ENCODE measurements at regions not wholly inside any gene's neighbourhood (a gene's known extent, or its start where the extent isn't known, plus 50 kb on each side); places are given as distances from the start of the nearest gene placed in this dataset.
"Not testable (repeated sequence)": the region's sequence is repeated elsewhere in the genome, so short reads cannot be mapped to it uniquely, and the experiment has no call there.

GRCh38 chr5:42059778-42060464 lies 134.8 kb downstream of the FBXO4 start:
- no peak for DNase-seq (ENCODE audit: low read depth, low spot score)
- in situ Hi-C loops (cut with HindIII; ENCODE audit: low pct_unique_long_range_greater_than_20kb, low sequenced_read_pairs) = no loop called here

GRCh38 chr5:42061121-42061520 lies 136.0 kb downstream of the FBXO4 start:
- no peak for DNase-seq (ENCODE audit: low read depth, low spot score)
- in situ Hi-C loops (cut with HindIII; ENCODE audit: low pct_unique_long_range_greater_than_20kb, low sequenced_read_pairs) = no loop called here

GRCh38 chr5:42064821-42065220 lies 139.7 kb downstream of the FBXO4 start:
- no peak for DNase-seq (ENCODE audit: low read depth, low spot score)
- in situ Hi-C loops (cut with HindIII; ENCODE audit: low pct_unique_long_range_greater_than_20kb, low sequenced_read_pairs) = no loop called here

GRCh38 chr5:42066131-42066530 lies 141.1 kb downstream of the FBXO4 start:
- no peak for DNase-seq (ENCODE audit: low read depth, low spot score)
- in situ Hi-C loops (cut with HindIII; ENCODE audit: low pct_unique_long_range_greater_than_20kb, low sequenced_read_pairs) = no loop called here

- in situ Hi-C loops (cut with HindIII; ENCODE audit: low pct_unique_long_range_greater_than_20kb, low sequenced_read_pairs) = no loop called here
- no peak for DNase-seq (ENCODE audit: low read depth, low spot score)
Observed at GRCh38 chr5:42074353-42074752, 149.3 kb downstream of the FBXO4 start.

GRCh38 chr5:42089705-42090104 lies 164.6 kb downstream of the FBXO4 start:
- in situ Hi-C loops (cut with HindIII; ENCODE audit: low pct_unique_long_range_greater_than_20kb, low sequenced_read_pairs) = no loop called here
- no peak for DNase-seq (ENCODE audit: low read depth, low spot score)

- in situ Hi-C loops (cut with HindIII; ENCODE audit: low pct_unique_long_range_greater_than_20kb, low sequenced_read_pairs) = no loop called here
- no peak for DNase-seq (ENCODE audit: low read depth, low spot score)
Observed at GRCh38 chr5:42090162-42090561, 165.1 kb downstream of the FBXO4 start.

- DNase-seq (ENCODE audit: low read depth, low spot score); in situ Hi-C loops (cut with HindIII; ENCODE audit: low pct_unique_long_range_greater_than_20kb, low sequenced_read_pairs): not testable (repeated sequence)
Observed at GRCh38 chr5:42099846-42100245, 174.8 kb downstream of the FBXO4 start.

GRCh38 chr5:42108468-42108867 lies 183.4 kb downstream of the FBXO4 start:
- in situ Hi-C loops (cut with HindIII; ENCODE audit: low pct_unique_long_range_greater_than_20kb, low sequenced_read_pairs) = no loop called here
- DNase-seq (ENCODE audit: low read depth, low spot score) = no peak

GRCh38 chr5:42109006-42109572 lies 184.0 kb downstream of the FBXO4 start:
- no peak for DNase-seq (ENCODE audit: low read depth, low spot score)
- in situ Hi-C loops (cut with HindIII; ENCODE audit: low pct_unique_long_range_greater_than_20kb, low sequenced_read_pairs) = no loop called here

- in situ Hi-C loops (cut with HindIII; ENCODE audit: low pct_unique_long_range_greater_than_20kb, low sequenced_read_pairs); DNase-seq (ENCODE audit: low read depth, low spot score): not testable (repeated sequence)
Observed at GRCh38 chr5:42115721-42116120, 190.6 kb downstream of the FBXO4 start.

GRCh38 chr5:42120070-42120469 lies 195.0 kb downstream of the FBXO4 start:
- no peak for DNase-seq (ENCODE audit: low read depth, low spot score)
- in situ Hi-C loops (cut with HindIII; ENCODE audit: low pct_unique_long_range_greater_than_20kb, low sequenced_read_pairs) = no loop called here

GRCh38 chr5:42121401-42121800 lies 196.3 kb downstream of the FBXO4 start:
- in situ Hi-C loops (cut with HindIII; ENCODE audit: low pct_unique_long_range_greater_than_20kb, low sequenced_read_pairs) = no loop called here
- no peak for DNase-seq (ENCODE audit: low read depth, low spot score)

- in situ Hi-C loops (cut with HindIII; ENCODE audit: low pct_unique_long_range_greater_than_20kb, low sequenced_read_pairs) = no loop called here
- DNase-seq (ENCODE audit: low read depth, low spot score) = no peak
Observed at GRCh38 chr5:42131081-42131480, 206.0 kb downstream of the FBXO4 start.

GRCh38 chr5:42143361-42143760 lies 218.3 kb downstream of the FBXO4 start:
- in situ Hi-C loops (cut with HindIII; ENCODE audit: low pct_unique_long_range_greater_than_20kb, low sequenced_read_pairs) = no loop called here
- DNase-seq (ENCODE audit: low read depth, low spot score) = no peak

GRCh38 chr5:42148813-42149212 lies 223.7 kb downstream of the FBXO4 start:
- in situ Hi-C loops (cut with HindIII; ENCODE audit: low pct_unique_long_range_greater_than_20kb, low sequenced_read_pairs) = no loop called here
- no peak for DNase-seq (ENCODE audit: low read depth, low spot score)

GRCh38 chr5:42157215-42157614 lies 232.1 kb downstream of the FBXO4 start:
- DNase-seq (ENCODE audit: low read depth, low spot score) = no peak

GRCh38 chr5:42163083-42163482 lies 238.0 kb downstream of the FBXO4 start:
- in situ Hi-C loops (cut with HindIII; ENCODE audit: low pct_unique_long_range_greater_than_20kb, low sequenced_read_pairs) = no loop called here
- no peak for DNase-seq (ENCODE audit: low read depth, low spot score)

More at GRCh38 chr5:42157215-42157614, 232.1 kb downstream of the FBXO4 start:
- in situ Hi-C loops (cut with HindIII; ENCODE audit: low pct_unique_long_range_greater_than_20kb, low sequenced_read_pairs) = no loop called here

GRCh38 chr5:42168091-42168670 lies 243.1 kb downstream of the FBXO4 start:
- in situ Hi-C loops (cut with HindIII; ENCODE audit: low pct_unique_long_range_greater_than_20kb, low sequenced_read_pairs) = no loop called here
- no peak for DNase-seq (ENCODE audit: low read depth, low spot score)
